Fibroblast of gingiva (primary cell): ENCODE measurements at regions not wholly inside any gene's neighbourhood (a gene's known extent, or its start where the extent isn't known, plus 50 kb on each side); places are given as distances from the start of the nearest gene placed in this dataset.
"Not testable (repeated sequence)": the region's sequence is repeated elsewhere in the genome, so short reads cannot be mapped to it uniquely, and the experiment has no call there.

ENCODE experiments used
- DNase-seq: peaks from one replicate; pipeline ENCODE4 v3.0.0-alpha.2; 2011; ENCODE audit warnings: low read depth

GRCh38 chr17:71782021-71782420, 338.8 kb upstream of the SOX9 start:
- not testable (repeated sequence) for DNase-seq

GRCh38 chr17:71790791-71791190, 330.0 kb upstream of the SOX9 start:
- DNase-seq = no peak

GRCh38 chr17:71791311-71791710, 329.5 kb upstream of the SOX9 start:
- DNase-seq = no peak

GRCh38 chr17:71792966-71793365, 327.9 kb upstream of the SOX9 start:
- DNase-seq = peak; percentile 36

- DNase-seq = no peak
These were observed 327.3 kb upstream of the SOX9 start for GRCh38 chr17:71793518-71793917.

GRCh38 chr17:71798701-71799100, 322.1 kb upstream of the SOX9 start:
- DNase-seq = no peak

GRCh38 chr17:71799657-71800056, 321.2 kb upstream of the SOX9 start:
- no peak for DNase-seq

- peak; percentile 19 for DNase-seq
These were observed 319.5 kb upstream of the SOX9 start for GRCh38 chr17:71801301-71801700.

- DNase-seq = no peak
These were observed 318.2 kb upstream of the SOX9 start for GRCh38 chr17:71802663-71803062.

GRCh38 chr17:71803656-71804284, 317.1 kb upstream of the SOX9 start:
- no peak for DNase-seq

GRCh38 chr17:71809537-71809936, 311.3 kb upstream of the SOX9 start:
- DNase-seq = no peak

- not testable (repeated sequence) for DNase-seq
These were observed 307.0 kb upstream of the SOX9 start for GRCh38 chr17:71813861-71814260.

- no peak for DNase-seq
These were observed 299.3 kb upstream of the SOX9 start for GRCh38 chr17:71821511-71821910.

GRCh38 chr17:71824671-71825070, 296.1 kb upstream of the SOX9 start:
- no peak for DNase-seq

GRCh38 chr17:71825687-71826086, 295.1 kb upstream of the SOX9 start:
- no peak for DNase-seq

- DNase-seq = peak; percentile 1
These were observed 292.6 kb upstream of the SOX9 start for GRCh38 chr17:71828182-71828596.

- no peak for DNase-seq
These were observed 290.0 kb upstream of the SOX9 start for GRCh38 chr17:71830866-71831265.

- no peak for DNase-seq
These were observed 277.8 kb upstream of the SOX9 start for GRCh38 chr17:71842986-71843385.

- no peak for DNase-seq
These were observed 275.5 kb upstream of the SOX9 start for GRCh38 chr17:71845337-71845736.

- no peak for DNase-seq
These were observed 274.2 kb upstream of the SOX9 start for GRCh38 chr17:71846561-71847110.

- DNase-seq = no peak
These were observed 270.7 kb upstream of the SOX9 start for GRCh38 chr17:71849783-71850768.

- DNase-seq = no peak
These were observed 270.0 kb upstream of the SOX9 start for GRCh38 chr17:71850812-71851211.

GRCh38 chr17:71855010-71855409, 265.8 kb upstream of the SOX9 start:
- DNase-seq = no peak
